ENCODE measurements at regions not wholly inside any gene's neighbourhood (a gene's known extent, or its start where the extent isn't known, plus 50 kb on each side); places are given as distances from the start of the nearest gene placed in this dataset.
"Not testable (repeated sequence)": the region's sequence is repeated elsewhere in the genome, so short reads cannot be mapped to it uniquely, and the experiment has no call there.

GRCh38 chr7:112678626-112679025 is 111.6 kb downstream of the TMEM168 start:
- no peak for TF ChIP-seq CTCF (IDR thresholded peaks at IDR 0.05; ENCODE audit: control extremely low read depth, extremely low read depth, low read depth, missing control alignments)
- ChIA-PET CTCF (interaction anchor here (0.9 to 2.6 kb wide), 5 partner anchors 11 to 32 kb away, joined by 3 to 11 read pairs (median 4); no protein-coding TSS in a partner anchor), POLR2A (interaction anchor here (0.6 kb wide), 1 partner anchor 17 kb away, joined by 5 read pairs; no protein-coding TSS in a partner anchor)
- no peak for DNase-seq (ENCODE audit: extremely low spot score)

DNA sequence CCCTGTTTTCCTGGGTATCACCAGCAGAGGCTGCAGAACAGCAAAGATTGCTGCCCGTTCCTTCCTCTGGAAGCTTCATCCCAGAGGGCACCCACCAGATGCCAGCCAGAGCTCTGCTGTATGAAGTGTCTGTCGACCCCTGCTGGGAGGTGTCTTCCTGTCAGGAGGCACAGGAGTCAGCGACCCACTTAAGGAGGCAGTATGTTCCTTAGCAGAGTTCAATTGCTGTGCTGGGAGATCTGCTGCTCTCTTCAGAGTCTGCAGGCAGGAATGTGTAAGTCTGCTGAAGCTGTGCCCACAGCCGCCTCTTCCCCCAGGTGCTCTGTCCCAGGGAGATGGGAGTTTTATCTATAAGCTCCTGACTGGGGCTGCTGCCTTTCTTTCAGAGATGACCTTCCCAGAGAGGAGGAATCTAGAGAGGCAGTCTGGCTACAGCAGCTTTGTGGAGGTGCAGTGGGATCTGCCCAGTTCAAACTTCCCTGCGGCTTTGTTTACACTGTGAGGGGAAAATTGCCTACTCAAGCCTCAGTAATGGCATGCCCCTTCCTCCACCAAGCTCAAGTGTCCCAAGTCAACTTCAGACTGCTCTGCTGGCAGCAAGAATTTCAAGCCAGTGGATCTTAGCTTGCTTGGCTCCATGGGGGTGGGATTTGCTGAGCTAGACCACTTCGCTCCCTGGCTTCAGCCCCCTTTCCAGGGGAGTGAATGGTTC is 100.6 kb downstream of the TMEM168 start:
- CTCF ChIA-PET, result interaction anchor here (1.4 to 1.9 kb wide), 3 partner anchors 8 to 11 kb away, joined by 3 to 11 read pairs (median 4); no protein-coding TSS in a partner anchor
- DNase-seq (ENCODE audit: extremely low spot score); POLR2A ChIA-PET: not testable (repeated sequence)

- no peak for DNase-seq (ENCODE audit: extremely low spot score)
- ChIA-PET CTCF (no interaction called here), POLR2A (no interaction called here)
- TF ChIP-seq CTCF (IDR thresholded peaks at IDR 0.05; ENCODE audit: control extremely low read depth, extremely low read depth, low read depth, missing control alignments), result no peak
Measured at GRCh38 chr7:112692333-112692732, 97.9 kb downstream of the TMEM168 start.

- POLR2A ChIA-PET; CTCF ChIA-PET; DNase-seq (ENCODE audit: extremely low spot score): not testable (repeated sequence)
Measured at GRCh38 chr7:112697211-112697610, 93.0 kb downstream of the TMEM168 start.

DNA sequence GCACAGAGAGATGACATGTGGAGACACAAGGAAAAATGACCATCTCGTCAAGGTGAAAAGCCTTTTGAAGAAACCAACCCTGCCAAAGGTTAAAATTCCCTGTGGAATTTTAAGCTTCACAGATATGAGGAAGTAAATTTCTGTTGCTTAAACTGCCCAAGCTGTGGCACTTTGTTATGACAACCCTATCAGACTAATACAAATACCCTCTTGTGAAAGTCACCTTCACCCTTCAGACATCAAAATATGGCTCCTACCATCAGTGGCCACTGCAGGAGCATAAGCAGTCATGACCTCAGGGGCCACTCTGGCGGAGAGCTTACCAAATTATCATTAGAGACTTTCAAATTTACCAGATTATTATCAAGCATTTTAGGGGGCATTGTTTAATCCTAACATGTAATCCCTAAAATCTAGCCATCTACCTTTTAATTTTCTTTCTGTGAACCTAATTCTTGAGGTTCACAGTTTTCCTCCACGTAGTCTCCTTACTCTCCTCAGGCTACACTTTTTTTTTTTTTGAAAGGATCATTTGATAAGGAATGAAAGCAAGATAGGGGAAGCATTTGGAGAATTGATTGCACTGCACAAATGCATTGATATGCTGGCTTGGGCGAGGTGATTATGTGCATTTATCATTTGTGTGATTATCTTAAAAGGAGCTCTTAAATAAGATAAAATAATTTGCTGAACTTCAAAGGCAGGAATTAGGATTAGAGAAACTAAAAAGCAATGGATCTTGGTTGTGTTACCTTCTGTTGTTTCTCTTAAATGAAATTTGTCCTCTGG is 90.3 kb downstream of the TMEM168 start:
- DNase-seq (ENCODE audit: extremely low spot score), result no peak
- no peak for TF ChIP-seq CTCF (IDR thresholded peaks at IDR 0.05; ENCODE audit: control extremely low read depth, extremely low read depth, low read depth, missing control alignments)
- ChIA-PET CTCF (interaction anchor here (1.5 kb wide), 2 partner anchors 10 to 11 kb away, joined by 3 to 4 read pairs; no protein-coding TSS in a partner anchor), POLR2A (no interaction called here)

DNA sequence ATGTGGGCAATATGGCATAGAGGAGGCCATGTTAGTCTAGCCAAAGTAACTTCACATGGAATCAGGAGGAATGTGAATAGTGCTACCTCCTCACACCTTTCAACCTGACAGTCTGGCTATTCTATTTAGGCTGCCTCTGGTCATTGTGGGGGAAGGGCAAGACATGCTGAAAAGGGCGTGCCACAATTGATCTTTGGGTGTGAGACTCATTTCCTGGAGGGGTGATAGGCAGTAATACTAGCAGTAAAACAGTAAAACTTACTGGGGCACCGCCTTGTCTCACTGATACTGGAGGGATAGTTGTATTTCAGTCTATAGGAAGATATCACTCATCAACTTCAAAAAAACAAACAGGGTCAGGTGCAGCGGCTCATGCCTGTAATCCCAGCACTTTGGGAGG is 88.7 kb downstream of the TMEM168 start:
- ChIA-PET CTCF (interaction anchor here (1.2 kb wide), 1 partner anchor 8 kb away, joined by 3 read pairs; no protein-coding TSS in a partner anchor), POLR2A (no interaction called here)
- DNase-seq (ENCODE audit: extremely low spot score), result no peak
- TF ChIP-seq CTCF (IDR thresholded peaks at IDR 0.05; ENCODE audit: control extremely low read depth, extremely low read depth, low read depth, missing control alignments), result no peak

DNA sequence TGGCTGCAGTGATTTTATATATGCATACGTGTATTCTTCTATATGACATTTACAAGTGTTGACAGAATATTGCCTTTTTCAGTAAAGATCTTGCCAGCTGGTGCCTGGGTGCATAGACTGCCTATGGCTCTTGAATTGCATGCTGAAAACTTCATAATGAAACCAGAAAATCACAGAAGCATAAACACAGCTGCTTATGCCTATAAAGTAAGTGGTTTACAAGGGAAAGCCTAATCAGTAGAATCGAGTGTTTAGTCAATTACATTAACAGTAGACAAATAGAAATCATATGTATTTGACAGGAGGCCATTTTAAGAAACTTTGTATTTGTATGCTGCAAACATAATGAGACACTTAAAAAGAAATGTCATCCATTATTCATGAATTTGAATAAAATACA is 82.5 kb downstream of the TMEM168 start:
- no peak for DNase-seq (ENCODE audit: extremely low spot score)
- CTCF ChIA-PET, result interaction anchor here (1.5 kb wide), 1 partner anchor 20 kb away, joined by 4 read pairs; no protein-coding TSS in a partner anchor
- POLR2A ChIA-PET, result no interaction called here
- no peak for TF ChIP-seq CTCF (IDR thresholded peaks at IDR 0.05; ENCODE audit: control extremely low read depth, extremely low read depth, low read depth, missing control alignments)

Data from GM10248 (cell line).